ENCODE measurements at regions not wholly inside any gene's neighbourhood (a gene's known extent, or its start where the extent isn't known, plus 50 kb on each side); places are given as distances from the start of the nearest gene placed in this dataset.
"Not testable (repeated sequence)": the region's sequence is repeated elsewhere in the genome, so short reads cannot be mapped to it uniquely, and the experiment has no call there.

DNA sequence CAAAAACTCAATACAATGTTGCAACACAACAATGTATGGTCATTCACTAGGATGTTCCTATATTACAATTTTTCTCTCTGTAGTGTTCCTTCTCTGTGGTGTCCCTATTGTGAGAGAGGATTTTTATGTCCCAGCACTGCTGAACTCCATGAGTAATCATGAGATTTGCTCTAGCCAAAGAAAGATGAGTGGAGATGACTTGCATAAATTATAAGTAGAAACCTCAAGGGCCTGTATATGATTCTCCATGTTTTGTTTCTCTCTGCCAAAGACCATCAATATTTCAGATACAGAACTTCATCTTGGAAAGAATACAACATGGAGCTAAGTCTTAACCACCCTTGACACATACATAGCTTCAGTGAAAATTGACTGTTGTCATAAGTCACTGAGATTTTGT is 579.1 kb downstream of the TMTC2 start:
- Histone ChIP-seq H3K36me3 (ENCODE audit: control insufficient read depth, insufficient read depth, low read length) (no peaks in the 10 kb centered on the region), H3K9me3 (ENCODE audit: control insufficient read depth, insufficient read depth, low read length) (no peaks in the 10 kb centered on the region), H3K4me3 (ENCODE audit: low read length) (no peak overlapping the region), H3K4me1 (ENCODE audit: control insufficient read depth, insufficient read depth, low read length) (no peaks in the 10 kb centered on the region), H3K27ac (ENCODE audit: low read length) (no peak overlapping the region), H3K27me3 (ENCODE audit: control insufficient read depth, insufficient read depth, low read length) (no peaks in the 10 kb centered on the region)
- intact Hi-C loops (cut with micrococcal nuclease) = no loop called here
- no peaks in the 10 kb centered on the region for H3K4me1 Mint-ChIP-seq
- no peak overlapping the region for H3K27ac Mint-ChIP-seq
- TF ChIP-seq CTCF (IDR thresholded peaks at IDR 0.05) = no peak
- H3K9me3 Mint-ChIP-seq = peaks cover 2 to 9% of the 10 kb centered on the region in 2 donors
- H3K4me3 Mint-ChIP-seq = no peak overlapping the region
- no peaks in the 10 kb centered on the region for H3K36me3 Mint-ChIP-seq
- no peaks in the 10 kb centered on the region for H3K27me3 Mint-ChIP-seq (ENCODE audit: low read depth in 2 of 2)
- ATAC-seq (no peak), DNase-seq (no peak)

GRCh38 chr12:83261998-83262397 is 575.3 kb downstream of the TMTC2 start:
- Histone ChIP-seq H3K4me1 (ENCODE audit: control insufficient read depth, insufficient read depth, low read length) (no peaks in the 10 kb centered on the region), H3K36me3 (ENCODE audit: control insufficient read depth, insufficient read depth, low read length) (no peaks in the 10 kb centered on the region), H3K9me3 (ENCODE audit: control insufficient read depth, insufficient read depth, low read length) (no peaks in the 10 kb centered on the region), H3K27me3 (ENCODE audit: control insufficient read depth, insufficient read depth, low read length) (no peaks in the 10 kb centered on the region), H3K4me3 (ENCODE audit: low read length) (no peak overlapping the region), H3K27ac (ENCODE audit: low read length) (no peak overlapping the region)
- no peak overlapping the region for H3K27ac Mint-ChIP-seq
- DNase-seq (no peak), ATAC-seq (no peak)
- no peaks in the 10 kb centered on the region for H3K36me3 Mint-ChIP-seq
- H3K4me1 Mint-ChIP-seq = no peaks in the 10 kb centered on the region
- H3K9me3 Mint-ChIP-seq = peaks cover 0 to 3% of the 10 kb centered on the region in 2 donors
- no peaks in the 10 kb centered on the region for H3K27me3 Mint-ChIP-seq (ENCODE audit: low read depth in 2 of 2)
- no peak overlapping the region for H3K4me3 Mint-ChIP-seq
- TF ChIP-seq CTCF (IDR thresholded peaks at IDR 0.05) = no peak
- intact Hi-C loops (cut with micrococcal nuclease) = no loop called here

GRCh38 chr12:83260126-83260525 is 573.4 kb downstream of the TMTC2 start:
- WGBS (ENCODE audit: insufficient coverage) = 100% methylated on average over 1 of the region's 3 CpGs
- H3K4me1 Mint-ChIP-seq; H3K36me3 Mint-ChIP-seq; H3K4me3 Mint-ChIP-seq; intact Hi-C loops (cut with micrococcal nuclease); H3K9me3 Mint-ChIP-seq; DNase-seq; H3K4me3 ChIP-seq (ENCODE audit: low read length); H3K27ac ChIP-seq (ENCODE audit: low read length); H3K27ac Mint-ChIP-seq; H3K27me3 Mint-ChIP-seq (ENCODE audit: low read depth in 2 of 2); H3K36me3 ChIP-seq (ENCODE audit: control insufficient read depth, insufficient read depth, low read length); ATAC-seq; H3K4me1 ChIP-seq (ENCODE audit: control insufficient read depth, insufficient read depth, low read length); H3K27me3 ChIP-seq (ENCODE audit: control insufficient read depth, insufficient read depth, low read length); H3K9me3 ChIP-seq (ENCODE audit: control insufficient read depth, insufficient read depth, low read length): not testable (repeated sequence)

DNA sequence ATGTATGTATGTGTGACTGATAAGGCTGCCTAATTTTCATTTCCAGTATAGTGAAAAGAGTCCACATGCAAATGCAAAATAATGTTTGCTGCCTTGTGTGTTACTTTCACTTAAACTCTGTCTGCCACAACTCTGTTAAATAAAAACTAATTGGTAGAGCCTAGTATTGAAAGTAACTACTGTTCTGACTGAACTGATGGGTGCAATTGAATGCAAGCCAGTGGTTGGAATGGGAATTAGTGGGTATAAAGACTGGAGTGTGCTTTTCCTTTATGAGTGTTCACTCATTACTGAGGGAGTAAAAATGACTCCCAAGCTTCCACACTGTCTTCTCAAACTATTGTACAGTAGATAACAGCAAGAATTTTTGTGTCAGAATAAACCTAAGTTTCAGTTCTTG is 571.0 kb downstream of the TMTC2 start:
- DNase-seq (no peak), ATAC-seq (no peak)
- TF ChIP-seq CTCF (IDR thresholded peaks at IDR 0.05) = no peak
- H3K27ac ChIP-seq (ENCODE audit: low read length) = no peak overlapping the region
- Mint-ChIP-seq H3K4me1 (no peaks in the 10 kb centered on the region), H3K27ac (no peak overlapping the region), H3K4me3 (no peak overlapping the region), H3K9me3 (peaks cover 11 to 21% of the 10 kb centered on the region in 2 donors), H3K36me3 (peaks cover 7% of the 10 kb centered on the region), H3K27me3 (ENCODE audit: low read depth in 2 of 2) (no peaks in the 10 kb centered on the region)
- H3K4me3 ChIP-seq (ENCODE audit: low read length) = no peak overlapping the region
- no peaks in the 10 kb centered on the region for H3K4me1 ChIP-seq (ENCODE audit: control insufficient read depth, insufficient read depth, low read length)
- H3K27me3 ChIP-seq (ENCODE audit: control insufficient read depth, insufficient read depth, low read length) = no peaks in the 10 kb centered on the region
- peaks cover 3% of the 10 kb centered on the region for H3K9me3 ChIP-seq (ENCODE audit: control insufficient read depth, insufficient read depth, low read length)
- no peaks in the 10 kb centered on the region for H3K36me3 ChIP-seq (ENCODE audit: control insufficient read depth, insufficient read depth, low read length)
- intact Hi-C loops (cut with micrococcal nuclease) = no loop called here

Measured in natural killer cell (primary cell).